GM10248 (cell line): ENCODE measurements at regions not wholly inside any gene's neighbourhood (a gene's known extent, or its start where the extent isn't known, plus 50 kb on each side); places are given as distances from the start of the nearest gene placed in this dataset.
"Not testable (repeated sequence)": the region's sequence is repeated elsewhere in the genome, so short reads cannot be mapped to it uniquely, and the experiment has no call there.

Source experiments
- CTCF ChIA-PET: fragments of 300-600 bp; sonication (Branson Sonifier 250); formaldehyde crosslinking; extraction: SDS; loops from one replicate; lab custom pipeline; 2021; ENCODE audit warnings: antibody characterized with exemption; lab: Yijun Ruan, JAX
- POLR2A ChIA-PET: fragments of 350-650 bp; sonication (Branson Sonifier 250); formaldehyde crosslinking; extraction: SDS; loops from one replicate; lab custom pipeline; 2020; ENCODE audit warnings: antibody characterized with exemption; lab: Yijun Ruan, JAX
- DNase-seq: peaks from one replicate; pipeline ENCODE4 v3.0.0; 2012; ENCODE audit errors: extremely low spot score
- CTCF ChIP-seq: IDR thresholded peaks from 2 replicates; pipeline ENCODE4 v1.5.1; 2012; ENCODE audit warnings: mild to moderate bottlenecking, low read depth; ENCODE audit errors: extremely low read depth, missing control alignments, control extremely low read depth

GRCh38 chr2:228919808-228920207, 351.3 kb downstream of the PID1 start:
- CTCF ChIA-PET = no interaction called here
- DNase-seq = no peak
- POLR2A ChIA-PET = no interaction called here
- no peak for TF ChIP-seq CTCF

GRCh38 chr2:228917220-228917619, 353.9 kb downstream of the PID1 start:
- TF ChIP-seq CTCF = no peak
- ChIA-PET CTCF (no interaction called here), POLR2A (no interaction called here)
- no peak for DNase-seq

- no peak for DNase-seq
- TF ChIP-seq CTCF = no peak
- ChIA-PET CTCF (no interaction called here), POLR2A (no interaction called here)
These were observed 354.5 kb downstream of the PID1 start for GRCh38 chr2:228916416-228917090.

- POLR2A ChIA-PET = no interaction called here
- CTCF ChIA-PET = no interaction called here
- TF ChIP-seq CTCF = no peak
- DNase-seq = no peak
These were observed 357.9 kb downstream of the PID1 start for GRCh38 chr2:228913176-228913575.

GRCh38 chr2:228910872-228911271, 360.2 kb downstream of the PID1 start:
- CTCF ChIA-PET, POLR2A ChIA-PET, DNase-seq: not testable (repeated sequence)

GRCh38 chr2:228902176-228902575, 368.9 kb downstream of the PID1 start:
- DNase-seq = no peak
- ChIA-PET CTCF (no interaction called here), POLR2A (no interaction called here)
- no peak for TF ChIP-seq CTCF

GRCh38 chr2:228901531-228901930, 369.6 kb downstream of the PID1 start:
- no peak for TF ChIP-seq CTCF
- ChIA-PET POLR2A (no interaction called here), CTCF (no interaction called here)
- DNase-seq = no peak
